Activated T-cell treated with anti-CD3 and anti-CD28 coated beads for 48 hours (primary cell): ENCODE measurements at regions not wholly inside any gene's neighbourhood (a gene's known extent, or its start where the extent isn't known, plus 50 kb on each side); places are given as distances from the start of the nearest gene placed in this dataset.
"Not testable (repeated sequence)": the region's sequence is repeated elsewhere in the genome, so short reads cannot be mapped to it uniquely, and the experiment has no call there.

ENCODE experiments used
- DNase-seq: peaks from one replicate; pipeline ENCODE4 v3.0.0-alpha.2; 2020; ENCODE audit warnings: low read depth

DNA sequence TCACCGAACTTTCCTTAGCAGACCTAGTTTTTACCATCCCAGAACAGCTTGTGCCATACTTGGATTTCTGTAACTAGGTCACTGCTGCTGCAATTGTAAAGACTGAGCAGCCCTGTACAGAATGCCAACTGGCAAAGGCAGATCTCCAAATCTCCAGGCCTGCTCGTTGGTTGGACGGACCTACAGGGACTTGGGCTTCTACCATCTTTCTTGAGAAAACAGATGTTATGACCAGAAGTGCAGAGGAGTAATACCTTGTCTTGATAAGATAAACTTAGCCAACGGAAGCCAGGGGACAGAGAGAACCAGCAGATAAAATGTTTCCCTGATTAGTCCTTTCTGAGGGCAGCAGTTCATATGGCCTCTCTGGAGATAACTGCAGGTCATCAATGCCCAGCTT lies 304.1 kb downstream of the RFPL4B start:
- no peak for DNase-seq

DNA sequence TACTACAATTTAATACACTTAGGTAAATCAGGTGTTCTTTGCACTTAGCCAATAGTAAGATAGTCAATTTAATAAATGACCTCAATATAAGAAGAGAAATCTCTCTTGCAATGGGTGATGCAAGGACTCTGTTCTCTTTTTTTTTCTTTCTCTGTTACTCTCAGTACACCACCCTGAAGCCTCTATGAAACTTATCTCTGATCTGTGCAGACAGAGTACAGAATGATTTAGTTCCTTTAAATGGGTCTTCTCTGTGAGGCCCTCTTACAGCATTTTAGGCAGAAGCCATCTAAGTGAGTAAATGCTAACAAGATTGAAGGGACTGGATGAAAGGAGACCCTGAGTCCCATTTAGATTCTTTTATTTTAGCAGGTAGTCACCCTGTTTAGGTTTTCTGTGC lies 312.8 kb downstream of the RFPL4B start:
- DNase-seq: no peak

DNA sequence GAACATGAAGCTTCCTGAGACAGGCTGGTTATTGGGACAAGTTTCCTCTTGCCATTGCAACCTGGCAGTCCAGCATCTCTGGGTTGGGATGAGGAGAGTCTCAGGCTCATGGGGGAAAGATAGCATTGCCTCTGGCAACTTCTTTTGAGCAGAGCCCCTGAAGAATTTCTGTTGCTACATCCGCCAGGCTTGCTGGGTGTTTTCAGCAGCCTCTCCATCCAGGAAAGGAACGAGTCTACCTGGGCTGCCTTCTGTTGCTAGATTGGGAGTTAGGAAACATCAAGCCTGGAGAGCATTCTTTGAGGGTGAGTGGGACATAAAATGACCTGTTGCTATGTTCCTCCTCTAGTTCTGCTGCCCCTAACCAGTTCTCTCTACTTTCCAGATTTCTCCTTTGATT lies 313.5 kb downstream of the RFPL4B start:
- no peak for DNase-seq

DNA sequence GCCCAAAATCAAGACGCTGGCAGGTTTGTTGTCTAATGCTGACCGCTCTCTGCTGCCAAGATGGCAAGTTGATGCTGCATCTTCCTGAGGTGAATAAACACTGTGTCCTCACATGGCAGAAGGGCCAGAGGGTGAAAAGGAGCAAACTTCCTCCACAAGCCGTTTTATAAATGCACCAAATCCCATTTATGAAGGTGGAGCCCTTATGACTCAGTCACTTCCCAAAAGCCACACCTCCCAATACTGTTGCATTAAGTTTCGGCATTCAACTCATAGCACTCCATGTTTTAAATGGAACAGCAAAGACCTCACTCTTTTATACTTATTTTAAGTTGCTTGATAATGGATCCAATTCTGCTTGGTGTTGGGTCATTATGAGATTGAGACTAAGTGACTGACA lies 316.6 kb downstream of the RFPL4B start:
- no peak for DNase-seq

DNA sequence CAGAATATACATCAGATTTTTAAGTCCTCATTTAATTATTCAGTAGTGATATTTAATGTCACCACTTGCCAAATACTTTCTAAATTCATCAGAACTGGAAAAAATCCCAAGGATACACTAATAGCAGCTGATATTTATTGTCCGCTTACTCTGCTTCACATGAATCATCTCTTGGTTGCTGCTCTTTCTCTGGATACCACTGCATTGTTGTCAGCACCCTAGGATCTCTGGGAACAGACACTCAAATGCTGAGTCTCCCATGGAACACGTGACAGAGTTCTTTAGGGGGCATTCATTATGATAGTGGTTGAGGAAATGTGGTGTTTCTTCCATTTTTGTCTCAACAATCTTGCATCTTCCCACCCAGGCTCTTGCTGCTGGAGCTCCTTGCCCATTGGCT lies 318.0 kb downstream of the RFPL4B start:
- DNase-seq: no peak

DNA sequence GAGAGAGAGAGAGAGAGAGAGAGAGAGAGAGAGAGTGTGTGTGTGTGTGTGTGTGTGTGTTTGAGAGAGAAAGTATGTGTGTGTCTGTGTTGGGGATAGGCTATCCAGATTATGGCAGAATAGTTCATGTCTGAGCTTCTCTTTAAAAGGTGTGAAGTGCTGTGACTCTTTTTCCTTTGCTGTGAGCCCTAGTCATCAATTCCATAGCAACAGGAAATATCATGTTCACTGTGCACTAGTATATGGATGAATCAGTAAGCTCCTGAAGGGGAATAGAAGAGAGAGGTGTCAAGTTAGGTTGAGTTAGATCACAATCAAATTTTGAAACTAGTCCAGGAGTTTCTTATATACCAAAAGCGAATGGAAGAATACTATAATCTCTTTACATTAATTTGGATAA lies 318.7 kb downstream of the RFPL4B start:
- no peak for DNase-seq

DNA sequence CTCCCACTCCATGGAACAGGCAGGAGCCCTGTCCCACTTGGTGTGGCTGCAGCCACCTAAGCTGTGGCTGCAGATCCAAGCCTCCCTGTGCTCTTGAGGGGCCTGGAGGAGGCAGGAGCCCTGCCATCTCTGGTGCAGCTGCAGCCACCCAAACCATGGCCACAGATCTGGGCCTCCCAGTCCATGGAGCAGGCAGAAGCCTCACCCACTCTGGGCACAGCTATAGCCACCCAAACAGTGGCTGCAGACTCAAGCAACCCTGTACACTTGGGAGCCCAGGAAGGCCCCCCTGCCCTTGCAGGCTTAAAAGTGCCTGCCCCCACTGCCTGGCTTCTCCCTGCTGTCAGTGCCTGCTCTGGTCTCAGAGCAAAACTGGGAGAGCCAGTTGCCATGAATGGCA lies 320.3 kb downstream of the RFPL4B start:
- DNase-seq: no peak

DNA sequence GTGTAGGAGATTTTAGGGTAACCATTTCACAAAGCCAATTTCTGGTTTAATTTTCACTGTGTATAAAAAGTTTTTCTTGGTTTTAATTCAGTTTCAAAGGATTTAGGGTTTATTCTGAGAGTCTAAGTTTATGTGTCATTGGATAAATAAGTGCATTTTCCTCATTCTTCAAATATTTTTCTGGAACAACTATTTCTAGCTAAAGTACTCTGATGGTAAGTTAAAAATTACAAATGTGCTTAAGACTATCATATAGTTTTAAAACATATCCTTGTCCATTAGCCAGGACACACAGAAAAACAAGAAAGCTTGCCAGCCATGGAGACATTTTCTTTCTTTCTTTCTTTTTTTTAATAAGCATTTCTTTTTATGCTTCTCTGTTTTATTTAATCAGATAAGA lies 333.0 kb downstream of the RFPL4B start:
- no peak for DNase-seq

DNA sequence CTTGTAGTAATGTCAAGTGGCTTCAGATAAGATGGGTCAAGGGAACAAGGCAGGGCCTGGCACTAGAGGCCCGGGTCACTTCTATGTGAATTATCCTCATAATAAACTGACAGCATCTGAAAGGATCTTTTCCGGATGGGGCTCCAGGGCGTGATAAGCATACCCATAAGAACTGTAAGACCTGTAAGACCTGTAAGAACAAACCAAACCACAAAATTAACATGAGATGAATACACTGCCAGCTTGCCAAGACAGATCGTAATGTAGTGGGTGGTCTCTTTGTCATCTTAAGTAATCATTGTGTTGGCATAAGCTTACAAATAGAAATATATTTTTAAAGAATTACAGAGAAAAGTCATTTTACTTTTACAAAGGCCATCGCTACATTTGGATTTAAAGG lies 334.9 kb downstream of the RFPL4B start:
- no peak for DNase-seq

DNA sequence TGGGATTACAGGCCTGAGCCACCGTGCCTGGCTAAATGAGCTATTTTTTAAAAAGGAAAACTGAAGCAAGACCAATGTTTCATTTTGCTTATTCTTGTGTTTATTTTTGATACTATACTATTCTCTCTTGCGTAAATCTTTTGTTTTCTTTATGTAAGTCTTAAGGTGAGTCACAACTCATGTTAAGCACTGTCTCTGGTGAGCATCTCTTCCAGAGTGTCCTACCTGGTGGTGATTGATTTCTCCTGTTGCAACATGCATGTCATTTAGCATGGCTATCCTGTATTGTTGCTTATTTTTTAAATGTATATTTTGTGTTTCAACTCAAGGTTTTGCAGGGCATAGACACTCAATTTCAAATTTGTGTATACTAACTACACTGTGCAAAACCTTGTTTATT lies 336.0 kb downstream of the RFPL4B start:
- no peak for DNase-seq

DNA sequence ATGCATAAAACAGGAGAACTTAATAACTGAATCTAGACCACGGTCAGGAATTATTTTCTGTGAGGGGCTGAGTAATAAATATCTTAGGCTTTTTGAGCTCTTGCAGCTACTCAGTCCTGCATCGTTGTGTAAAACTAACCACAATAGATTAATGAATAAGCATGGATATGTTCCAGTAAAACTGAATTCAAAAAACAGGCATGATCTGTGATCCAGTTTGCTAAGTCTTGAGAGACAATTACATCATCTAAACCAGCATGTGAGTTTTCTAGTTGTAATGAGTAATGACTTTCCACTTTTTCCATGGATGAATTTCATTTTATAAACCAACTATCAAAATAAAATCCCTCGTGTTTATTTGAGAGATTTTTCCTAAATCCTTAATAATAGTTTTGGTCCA lies 336.8 kb downstream of the RFPL4B start:
- DNase-seq: no peak

DNA sequence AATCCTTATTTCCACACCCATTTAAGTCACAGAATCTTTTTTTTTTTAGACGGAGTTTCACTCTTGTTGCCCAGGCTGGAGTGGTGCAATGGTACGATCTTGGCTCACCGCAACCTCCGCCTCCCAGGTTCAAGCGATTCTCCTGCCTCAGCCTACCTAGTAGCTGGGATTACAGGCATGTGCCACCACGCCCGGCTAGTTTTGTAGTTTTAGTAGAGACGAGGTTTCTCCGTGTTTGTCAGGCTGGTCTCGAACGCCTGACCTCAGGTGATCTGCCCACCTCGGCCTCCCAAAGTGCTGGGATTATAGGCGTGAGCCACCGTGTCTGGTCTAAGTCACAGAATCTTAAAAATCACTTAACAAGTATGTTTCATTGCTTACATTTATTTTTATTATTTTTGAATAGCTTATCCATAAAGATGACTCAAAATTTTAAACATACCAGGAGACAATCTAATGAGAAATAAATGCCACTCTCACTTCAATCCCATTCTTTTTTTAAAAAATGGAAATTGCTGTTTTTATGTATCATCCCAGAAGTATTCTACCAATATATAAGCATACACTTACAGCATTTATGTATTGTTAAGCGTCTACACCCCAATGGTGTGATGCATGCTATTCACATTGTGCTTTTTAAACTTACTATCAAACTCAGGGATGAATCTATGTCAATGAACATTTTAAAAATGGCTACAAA lies 338.5 kb downstream of the RFPL4B start:
- not testable (repeated sequence) for DNase-seq

DNA sequence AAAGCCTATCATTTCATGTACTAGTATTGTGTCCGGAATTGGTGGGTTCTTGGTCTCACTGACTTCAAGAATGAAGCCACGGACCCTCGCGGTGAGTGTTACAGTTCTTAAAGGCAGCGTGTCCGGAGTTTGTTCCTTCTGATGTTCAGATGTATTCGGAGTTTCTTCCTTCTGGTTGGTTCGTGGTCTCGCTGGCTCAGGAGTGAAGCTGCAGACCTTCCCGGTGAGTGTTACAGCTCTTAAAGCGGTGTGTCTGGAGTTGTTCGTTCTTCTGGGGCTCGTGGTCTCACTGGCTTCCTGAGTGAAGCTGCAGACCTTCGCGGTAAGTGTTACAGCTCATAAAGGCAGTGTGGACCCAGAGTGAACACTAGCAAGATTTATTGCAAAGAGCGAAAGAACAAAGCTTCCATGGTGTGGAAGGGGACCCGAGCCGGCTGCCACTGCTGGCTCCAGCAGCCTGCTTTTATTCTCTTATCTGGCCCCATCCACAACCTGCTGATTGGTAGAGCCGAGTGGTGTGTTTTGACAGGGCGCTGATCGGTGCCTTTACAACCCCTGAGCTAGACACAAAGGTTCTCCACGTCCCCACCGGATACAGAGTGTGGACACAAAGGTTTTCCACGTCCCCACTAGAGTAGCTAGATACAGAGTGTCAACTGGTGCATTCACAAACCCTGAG lies 341.5 kb downstream of the RFPL4B start:
- DNase-seq: not testable (repeated sequence)

DNA sequence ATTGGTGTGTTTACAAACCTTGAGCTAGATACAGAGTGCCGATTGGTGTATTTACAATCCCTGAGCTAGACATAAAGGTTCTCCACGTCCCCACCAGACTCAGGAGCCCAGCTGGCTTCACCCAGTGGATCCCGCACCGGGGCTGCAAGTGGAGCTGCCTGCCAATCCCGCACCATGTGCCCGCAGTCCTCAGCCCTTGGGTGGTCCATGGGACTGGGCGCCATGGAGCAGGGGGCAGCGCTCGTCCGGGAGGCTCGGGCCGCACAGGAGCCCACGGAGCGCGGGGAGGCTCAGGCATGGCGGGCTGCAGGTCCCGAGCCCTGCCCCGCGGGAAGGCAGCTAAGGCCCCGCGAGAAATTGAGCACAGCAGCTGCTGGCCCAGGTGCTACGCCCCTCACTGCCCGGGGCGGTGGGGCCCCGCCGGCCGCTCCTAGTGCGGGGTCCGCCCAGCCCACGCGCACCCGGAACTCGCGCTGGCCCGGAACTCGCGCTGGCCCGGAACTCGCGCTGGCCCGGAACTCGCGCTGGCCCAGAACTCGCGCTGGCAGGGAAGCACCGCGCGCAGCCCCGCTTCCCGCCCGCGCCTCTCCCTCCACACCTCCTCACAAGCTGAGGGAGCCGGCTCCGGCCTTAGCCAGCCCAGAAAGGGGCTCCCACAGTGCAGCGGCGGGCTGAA lies 342.2 kb downstream of the RFPL4B start:
- not testable (repeated sequence) for DNase-seq

DNA sequence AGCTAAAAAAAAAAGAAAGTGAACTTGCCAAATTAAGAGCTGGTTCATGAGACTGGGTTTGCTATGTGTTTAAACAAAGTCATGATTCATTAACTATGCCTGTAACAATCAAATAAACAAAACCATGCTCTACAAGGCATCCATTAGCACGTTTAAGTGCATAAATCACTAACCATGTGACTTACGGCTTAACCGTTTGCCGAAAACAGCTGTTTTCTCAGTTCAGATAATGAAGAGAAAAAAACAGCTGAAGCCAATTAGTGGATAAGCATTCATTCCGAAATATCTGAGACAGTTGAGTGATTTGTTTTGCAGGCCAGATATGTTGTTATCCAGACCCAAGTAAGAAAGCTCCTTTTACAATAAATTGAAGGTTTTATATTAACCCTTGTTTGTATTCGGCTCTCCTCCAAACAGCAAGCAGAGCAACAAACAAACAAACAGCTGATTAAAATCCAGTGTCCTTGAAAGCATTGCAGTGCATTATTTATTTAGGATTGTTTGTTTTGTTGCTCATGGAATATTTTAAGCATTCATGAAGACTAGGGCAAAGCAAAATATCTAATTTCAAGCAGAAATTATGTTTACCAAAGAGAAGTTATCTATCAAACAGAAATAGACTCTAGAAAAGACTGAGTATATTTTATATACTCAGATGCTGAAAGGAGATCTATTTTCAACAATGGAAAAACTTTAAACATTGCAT lies 343.5 kb downstream of the RFPL4B start:
- DNase-seq: no peak

DNA sequence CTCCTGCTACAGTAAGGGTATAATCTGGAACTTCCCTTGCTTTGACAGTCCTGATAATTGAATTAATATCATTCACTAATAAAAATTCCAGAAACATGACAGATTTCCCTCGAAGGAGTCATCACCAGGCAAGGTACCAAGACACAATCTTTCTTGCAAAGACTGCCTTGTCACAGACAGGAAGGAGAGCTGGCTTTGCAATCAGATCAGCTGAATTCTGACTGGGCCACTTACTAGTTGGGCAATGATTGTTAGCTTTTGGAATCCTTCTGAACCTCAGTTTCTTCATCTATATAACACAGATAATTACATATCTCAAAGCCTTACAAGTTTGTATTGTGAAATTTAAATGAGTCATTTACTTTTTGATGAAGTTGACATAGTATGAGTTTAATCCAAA lies 344.2 kb downstream of the RFPL4B start:
- no peak for DNase-seq

DNA sequence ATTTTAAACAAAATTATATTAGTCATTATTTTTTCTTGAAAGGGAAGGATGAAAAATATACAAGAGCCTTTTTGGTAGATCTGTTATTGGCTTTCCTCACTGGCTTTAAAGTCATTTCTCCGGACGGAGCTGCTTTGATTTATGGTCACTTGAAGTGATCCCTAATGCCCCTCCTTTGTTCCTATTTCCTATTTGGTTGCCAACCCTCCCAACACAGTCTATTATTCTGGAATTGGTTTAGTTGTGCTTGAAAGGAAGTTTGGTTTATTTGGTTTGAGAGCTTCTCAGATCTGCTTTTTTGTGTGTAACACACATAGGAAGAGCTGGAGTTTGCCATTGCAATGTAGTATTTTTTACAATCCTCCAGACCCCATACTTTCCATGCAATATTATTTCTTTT lies 347.9 kb downstream of the RFPL4B start:
- DNase-seq: no peak

DNA sequence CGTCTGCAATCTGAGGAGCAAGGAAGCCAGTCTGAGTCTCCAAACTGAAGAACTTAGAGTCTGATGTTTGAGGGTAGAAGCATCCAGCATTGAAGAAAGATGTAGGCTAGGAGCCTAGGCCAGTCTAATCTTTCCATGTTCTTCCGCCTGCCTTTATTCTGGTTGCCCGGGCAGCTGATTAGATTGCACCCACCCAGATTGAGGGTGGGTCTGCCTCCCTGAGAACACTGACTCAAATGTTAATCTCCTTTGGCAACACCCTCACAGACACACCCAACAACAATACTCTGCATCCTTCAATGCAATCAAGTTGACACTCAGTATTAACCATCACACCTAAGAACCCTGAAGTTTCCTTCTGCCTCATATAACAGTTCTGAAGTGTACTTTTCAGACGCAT lies 350.1 kb downstream of the RFPL4B start:
- DNase-seq: no peak

DNA sequence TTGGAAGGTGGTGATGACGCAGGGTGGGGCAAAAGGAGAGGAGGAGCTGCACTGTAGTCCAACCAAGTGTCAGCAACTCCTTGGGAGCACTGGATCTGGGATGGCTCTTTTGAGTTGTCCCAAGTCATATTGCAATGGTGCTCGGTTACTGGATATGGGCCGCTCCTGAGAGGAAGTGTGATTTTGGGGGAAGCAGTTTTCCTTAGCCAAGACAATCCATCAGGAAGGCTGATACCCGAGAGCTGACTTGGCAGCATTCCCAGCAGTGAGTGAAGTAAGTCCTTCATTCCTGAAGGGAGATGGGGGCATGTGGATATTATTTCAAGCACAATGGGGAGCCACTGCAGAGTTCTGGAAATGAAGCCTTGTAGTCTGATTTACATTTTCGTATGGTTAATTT lies 354.1 kb downstream of the RFPL4B start:
- DNase-seq: no peak

DNA sequence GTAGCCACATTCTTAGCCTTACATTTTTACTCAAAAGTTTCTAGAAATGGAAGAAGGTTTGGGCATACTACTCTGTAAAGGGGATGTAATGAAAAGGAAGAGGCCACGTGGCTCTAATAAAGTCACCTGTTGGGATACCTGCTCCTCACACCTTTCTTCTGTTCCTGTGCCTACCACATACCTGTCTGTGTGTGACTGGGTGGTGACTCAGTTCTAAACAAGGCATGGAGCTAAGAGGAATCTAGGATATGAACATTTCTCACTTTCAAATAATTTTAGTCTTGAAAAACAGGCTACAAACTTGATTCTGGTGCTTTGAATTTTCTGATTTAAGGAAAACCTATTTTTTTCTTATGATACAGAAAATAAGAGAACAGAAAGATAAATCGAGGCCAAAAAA lies 363.6 kb downstream of the RFPL4B start:
- no peak for DNase-seq

DNA sequence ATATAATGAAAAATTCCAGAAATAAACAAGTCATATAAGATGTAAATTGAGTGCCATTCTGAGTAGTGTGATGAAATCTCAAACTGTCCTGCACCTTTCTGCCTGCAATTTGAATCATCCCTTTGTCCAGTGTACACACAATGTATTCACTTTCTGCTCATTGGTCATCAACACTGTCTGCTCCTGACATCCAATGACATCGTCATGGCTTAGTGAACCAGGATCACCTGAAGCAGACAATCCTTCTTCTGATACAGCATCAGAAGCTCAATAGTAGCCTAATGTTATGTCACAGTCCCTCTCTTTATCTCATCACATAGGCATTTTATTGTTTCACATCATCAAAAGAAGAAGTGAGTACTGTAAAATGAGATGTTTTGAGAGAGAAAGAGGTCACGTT lies 366.3 kb downstream of the RFPL4B start:
- no peak for DNase-seq

DNA sequence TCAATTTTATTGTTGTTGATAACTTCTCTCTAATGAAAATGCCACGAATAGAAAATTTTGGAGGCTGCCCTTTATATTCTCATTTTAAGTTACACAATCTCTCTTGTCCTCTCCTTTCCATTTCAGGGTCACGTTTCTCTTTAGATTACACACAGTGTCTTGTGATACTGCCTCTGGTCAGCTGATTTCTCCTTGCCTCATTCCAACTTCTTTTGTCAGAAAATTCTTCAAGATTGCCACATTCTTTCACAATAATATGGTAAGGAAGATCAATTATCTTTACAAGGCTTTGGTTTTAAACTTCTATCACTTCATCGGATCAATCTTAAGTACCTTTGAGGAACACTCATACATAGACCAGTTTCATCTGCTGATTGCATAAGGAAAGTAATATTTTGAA lies 370.3 kb downstream of the RFPL4B start:
- no peak for DNase-seq

DNA sequence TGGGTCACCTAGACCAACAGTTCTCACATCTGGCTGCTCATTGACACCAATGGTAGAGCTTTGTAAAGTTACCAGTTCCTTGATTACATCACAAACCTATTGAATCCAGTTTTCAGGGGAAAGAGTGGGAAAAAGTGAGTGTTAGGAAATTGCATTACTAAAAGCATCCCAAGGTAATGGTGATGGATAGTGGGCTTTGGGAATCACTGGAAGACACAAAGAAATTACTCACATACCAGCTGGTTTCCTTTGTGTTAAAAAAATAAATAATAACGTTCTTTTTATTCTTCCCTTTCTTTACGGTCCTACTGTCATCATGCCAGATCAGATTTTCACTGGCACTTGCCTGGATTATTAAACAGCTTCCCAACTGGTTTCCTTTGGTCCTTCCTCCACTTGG lies 370.7 kb downstream of the RFPL4B start:
- DNase-seq: no peak
